ENCODE measurements at regions not wholly inside any gene's neighbourhood (a gene's known extent, or its start where the extent isn't known, plus 50 kb on each side); places are given as distances from the start of the nearest gene placed in this dataset.

DNA sequence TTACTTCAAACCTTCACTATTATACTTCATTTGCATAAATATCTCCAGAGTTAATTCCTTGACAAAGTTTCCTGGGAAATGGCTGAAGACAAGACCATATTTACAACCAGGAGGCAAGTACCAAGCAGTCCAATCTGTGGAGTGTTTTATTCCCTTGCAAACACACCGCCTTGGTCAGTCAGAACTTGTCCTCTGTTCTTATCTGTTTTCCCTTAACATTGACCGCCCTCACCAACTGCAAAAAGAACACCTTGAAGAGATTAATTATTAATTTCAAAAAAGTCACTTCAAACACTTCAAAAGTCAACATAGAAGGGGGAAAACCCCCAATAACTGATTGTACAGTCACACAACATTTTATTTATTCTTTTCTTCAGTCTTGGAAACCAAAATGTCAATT, 269.0 kb upstream of the RGMB start:
- BruUV-seq (replicated peaks) = no TSS peak
- Histone ChIP-seq H3K4me3 (ENCODE audit: low read depth in 2 of 2, low read length in 2 of 2) (no peak overlapping the region), H3K27ac (ENCODE audit: low read length) (no peak overlapping the region), H3K36me3 (ENCODE audit: control insufficient read depth, insufficient read depth, low read length) (no peaks in the 10 kb centered on the region), H3K9me3 (ENCODE audit: control insufficient read depth, insufficient read depth, low read depth, low read length) (no peaks in the 10 kb centered on the region), H3K27me3 (ENCODE audit: control insufficient read depth, insufficient read depth, low read length) (no peaks in the 10 kb centered on the region), H3K4me1 (ENCODE audit: control insufficient read depth, insufficient read depth, low read length) (no peaks in the 10 kb centered on the region)
- ChIA-PET CTCF (no interaction called here), POLR2A (no interaction called here)
- ATAC-seq = no peak
- TF ChIP-seq REST (IDR thresholded peaks at IDR 0.05; ENCODE audit: insufficient read depth in 1 of 2, low read depth in 2 of 2, low read length in 1 of 2) = no peak
- TF ChIP-seq SIN3A (IDR thresholded peaks at IDR 0.05; ENCODE audit: borderline replicate concordance, insufficient read depth, low read depth, low read length) = no peak
- no peak for TF ChIP-seq TCF7L2 (IDR thresholded peaks at IDR 0.05; ENCODE audit: low read depth, low read length)
- TF ChIP-seq CTCF (IDR thresholded peaks at IDR 0.05) = no peak
- TF ChIP-seq POLR2AphosphoS5 (IDR thresholded peaks at IDR 0.05; ENCODE audit: low read depth, low read length) = no peak
- intact Hi-C loops (cut with micrococcal nuclease; ENCODE audit: unreplicated experiment) = no loop called here
- in situ Hi-C loops (cut with HindIII; ENCODE audit: low pct_unique_long_range_greater_than_20kb, low sequenced_read_pairs) = no loop called here
- no peak for DNase-seq (ENCODE audit: low read depth, low spot score)

DNA sequence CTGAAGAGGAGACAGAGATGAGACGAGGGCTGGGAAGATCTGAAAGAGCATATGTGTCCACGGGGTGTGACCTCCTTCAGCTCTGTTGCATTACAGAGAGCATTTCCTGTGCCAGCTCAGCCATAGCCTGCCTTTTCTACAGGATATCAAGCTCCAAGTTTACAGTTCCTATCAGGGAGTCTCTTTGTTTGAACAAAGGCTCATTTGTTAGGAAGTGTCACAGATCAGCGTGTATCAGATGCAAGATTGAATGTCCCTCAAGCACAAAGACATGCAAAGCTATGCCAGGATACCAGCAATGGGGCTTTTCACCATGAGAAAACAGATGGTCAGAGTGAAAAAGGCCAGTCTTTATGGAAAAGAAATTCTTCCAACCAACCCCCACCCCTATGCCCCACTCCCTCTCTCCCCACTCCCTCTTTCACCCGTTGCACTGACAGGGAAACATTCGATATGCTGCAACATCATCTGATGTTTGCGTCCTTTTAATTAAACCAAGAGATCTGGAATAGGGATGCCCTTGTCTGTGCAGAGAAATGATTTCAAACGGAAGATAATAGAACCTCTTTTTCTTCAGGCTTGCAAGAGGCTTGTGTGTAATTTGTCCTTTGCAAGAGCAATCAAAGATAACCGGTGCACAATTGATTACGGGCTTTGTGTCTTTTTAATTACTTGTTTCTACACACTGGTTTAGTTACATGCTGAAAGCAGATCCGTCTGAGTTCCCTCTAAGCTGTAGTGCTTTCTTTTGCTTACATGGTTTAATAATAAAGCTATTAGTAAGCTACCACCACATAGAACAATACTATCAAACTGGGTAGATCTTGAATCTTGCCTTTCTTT, 263.1 kb upstream of the RGMB start:
- H3K4me3 ChIP-seq (ENCODE audit: low read depth in 2 of 2, low read length in 2 of 2) = no peak overlapping the region
- no peaks in the 10 kb centered on the region for H3K4me1 ChIP-seq (ENCODE audit: control insufficient read depth, insufficient read depth, low read length)
- H3K27me3 ChIP-seq (ENCODE audit: control insufficient read depth, insufficient read depth, low read length) = no peaks in the 10 kb centered on the region
- in situ Hi-C loops (cut with HindIII; ENCODE audit: low pct_unique_long_range_greater_than_20kb, low sequenced_read_pairs) (no loop called here), intact Hi-C loops (cut with micrococcal nuclease; ENCODE audit: unreplicated experiment) (no loop called here)
- no peak for TF ChIP-seq TCF7L2 (IDR thresholded peaks at IDR 0.05; ENCODE audit: low read depth, low read length)
- no peak for TF ChIP-seq REST (IDR thresholded peaks at IDR 0.05; ENCODE audit: insufficient read depth in 1 of 2, low read depth in 2 of 2, low read length in 1 of 2)
- TF ChIP-seq SIN3A (IDR thresholded peaks at IDR 0.05; ENCODE audit: borderline replicate concordance, insufficient read depth, low read depth, low read length) = no peak
- POLR2A ChIA-PET = no interaction called here
- H3K9me3 ChIP-seq (ENCODE audit: control insufficient read depth, insufficient read depth, low read depth, low read length) = no peaks in the 10 kb centered on the region
- no peak for DNase-seq (ENCODE audit: low read depth, low spot score)
- no peak overlapping the region for H3K27ac ChIP-seq (ENCODE audit: low read length)
- peak; percentile 74 for ATAC-seq
- BruUV-seq (replicated peaks) = no TSS peak
- CTCF ChIA-PET = interaction anchor here (0.5 kb wide), 1 partner anchor 142 kb away, joined by 6 read pairs; no protein-coding TSS in a partner anchor
- no peaks in the 10 kb centered on the region for H3K36me3 ChIP-seq (ENCODE audit: control insufficient read depth, insufficient read depth, low read length)
